ENCODE measurements at regions not wholly inside any gene's neighbourhood (a gene's known extent, or its start where the extent isn't known, plus 50 kb on each side); places are given as distances from the start of the nearest gene placed in this dataset.

GRCh38 chr9:72471096-72471495 is 50.3 kb upstream of the TMC1 start:
- Mint-ChIP-seq H3K27ac (ENCODE audit: low read depth, unreplicated experiment) (no peak overlapping the region), H3K9me3 (ENCODE audit: unreplicated experiment) (no peaks in the 10 kb centered on the region), H3K36me3 (ENCODE audit: insufficient read depth, unreplicated experiment) (no peaks in the 10 kb centered on the region), H3K4me3 (ENCODE audit: unreplicated experiment) (no peak overlapping the region), H3K4me1 (ENCODE audit: insufficient read depth, unreplicated experiment) (no peaks in the 10 kb centered on the region), H3K27me3 (ENCODE audit: insufficient read depth, unreplicated experiment) (no peaks in the 10 kb centered on the region)
- ChIA-PET POLR2A (no interaction called here), CTCF (no interaction called here)
- intact Hi-C loops (cut with micrococcal nuclease), result no loop called here
- BruUV-seq (replicated peaks), result no TSS peak
- no peak for TF ChIP-seq CTCF (IDR thresholded peaks at IDR 0.05; ENCODE audit: unreplicated experiment)
- no peak for DNase-seq (ENCODE audit: unreplicated experiment)

- no peak for DNase-seq (ENCODE audit: unreplicated experiment)
- intact Hi-C loops (cut with micrococcal nuclease), result no loop called here
- CTCF ChIA-PET, result interaction anchor here (0.6 to 1.0 kb wide), 2 partner anchors 22 to 251 kb away, joined by 3 to 4 read pairs; no protein-coding TSS in a partner anchor
- POLR2A ChIA-PET, result interaction anchor here (1.0 kb wide), 1 partner anchor 102 kb away, joined by 3 read pairs; no protein-coding TSS in a partner anchor
- H3K9me3 Mint-ChIP-seq (ENCODE audit: unreplicated experiment), result no peaks in the 10 kb centered on the region
- no peak overlapping the region for H3K4me3 Mint-ChIP-seq (ENCODE audit: unreplicated experiment)
- H3K36me3 Mint-ChIP-seq (ENCODE audit: insufficient read depth, unreplicated experiment), result no peaks in the 10 kb centered on the region
- TF ChIP-seq CTCF (IDR thresholded peaks at IDR 0.05; ENCODE audit: unreplicated experiment), result no peak
- no peaks in the 10 kb centered on the region for H3K27me3 Mint-ChIP-seq (ENCODE audit: insufficient read depth, unreplicated experiment)
- H3K27ac Mint-ChIP-seq (ENCODE audit: low read depth, unreplicated experiment), result no peak overlapping the region
- H3K4me1 Mint-ChIP-seq (ENCODE audit: insufficient read depth, unreplicated experiment), result peaks cover 9% of the 10 kb centered on the region
- BruUV-seq (replicated peaks), result no TSS peak
These were observed 53.4 kb upstream of the TMC1 start for GRCh38 chr9:72467766-72468738.

GRCh38 chr9:72465593-72465984 is 55.8 kb upstream of the TMC1 start:
- Mint-ChIP-seq H3K4me3 (ENCODE audit: unreplicated experiment) (no peak overlapping the region), H3K27ac (ENCODE audit: low read depth, unreplicated experiment) (no peak overlapping the region), H3K9me3 (ENCODE audit: unreplicated experiment) (no peaks in the 10 kb centered on the region), H3K27me3 (ENCODE audit: insufficient read depth, unreplicated experiment) (no peaks in the 10 kb centered on the region), H3K36me3 (ENCODE audit: insufficient read depth, unreplicated experiment) (no peaks in the 10 kb centered on the region), H3K4me1 (ENCODE audit: insufficient read depth, unreplicated experiment) (peaks cover 9% of the 10 kb centered on the region)
- no peak for TF ChIP-seq CTCF (IDR thresholded peaks at IDR 0.05; ENCODE audit: unreplicated experiment)
- ChIA-PET POLR2A (interaction anchor here (1.0 to 2.0 kb wide), 6 partner anchors 9 to 112 kb away, joined by 3 to 13 read pairs (median 5); partner anchors contain the start of gene ZFAND5), CTCF (interaction anchor here (0.6 to 1.0 kb wide), 2 partner anchors 12 to 392 kb away, joined by 3 to 4 read pairs; no protein-coding TSS in a partner anchor)
- intact Hi-C loops (cut with micrococcal nuclease), result no loop called here
- BruUV-seq (replicated peaks), result no TSS peak
- DNase-seq (ENCODE audit: unreplicated experiment), result no peak

- no peak overlapping the region for H3K27ac Mint-ChIP-seq (ENCODE audit: low read depth, unreplicated experiment)
- no peaks in the 10 kb centered on the region for H3K27me3 Mint-ChIP-seq (ENCODE audit: insufficient read depth, unreplicated experiment)
- H3K4me1 Mint-ChIP-seq (ENCODE audit: insufficient read depth, unreplicated experiment), result peaks cover 9% of the 10 kb centered on the region
- CTCF ChIA-PET, result interaction anchor here (0.6 to 1.0 kb wide), 3 partner anchors 13 to 392 kb away, joined by 3 to 4 read pairs (median 3); no protein-coding TSS in a partner anchor
- POLR2A ChIA-PET, result interaction anchor here (0.7 to 2.0 kb wide), 7 partner anchors 9 to 112 kb away, joined by 3 to 13 read pairs (median 4); partner anchors contain the start of gene ZFAND5
- no peaks in the 10 kb centered on the region for H3K36me3 Mint-ChIP-seq (ENCODE audit: insufficient read depth, unreplicated experiment)
- intact Hi-C loops (cut with micrococcal nuclease), result no loop called here
- no peak for DNase-seq (ENCODE audit: unreplicated experiment)
- BruUV-seq (replicated peaks), result no TSS peak
- no peak for TF ChIP-seq CTCF (IDR thresholded peaks at IDR 0.05; ENCODE audit: unreplicated experiment)
- no peak overlapping the region for H3K4me3 Mint-ChIP-seq (ENCODE audit: unreplicated experiment)
- H3K9me3 Mint-ChIP-seq (ENCODE audit: unreplicated experiment), result no peaks in the 10 kb centered on the region
These were observed 56.4 kb upstream of the TMC1 start for GRCh38 chr9:72464857-72465592.
